HUES6 (cell line): ENCODE measurements at regions not wholly inside any gene's neighbourhood (a gene's known extent, or its start where the extent isn't known, plus 50 kb on each side); places are given as distances from the start of the nearest gene placed in this dataset.

Experiments
- H3K27ac ChIP-seq: 2 replicates; pipeline ENCODE4 v1.7.0; 2013; ENCODE audit warnings: low read depth, mild to moderate bottlenecking, low read length, inconsistent platforms
- H3K27me3 ChIP-seq: 2 replicates; pipeline ENCODE4 v1.6.1; 2013; ENCODE audit warnings: low read length; ENCODE audit not compliant: control insufficient read depth, insufficient read depth
- H3K36me3 ChIP-seq: 2 replicates; pipeline ENCODE4 v1.6.1; 2013; ENCODE audit warnings: low read length; ENCODE audit not compliant: control insufficient read depth, insufficient read depth
- H3K4me1 ChIP-seq: 2 replicates; pipeline ENCODE4 v1.6.1; 2013; ENCODE audit warnings: low read length; ENCODE audit not compliant: control insufficient read depth, insufficient read depth
- H3K4me3 ChIP-seq: 2 replicates; pipeline ENCODE4 v1.5.1; 2013; ENCODE audit warnings: low read depth, low read length
- H3K9ac ChIP-seq: one replicate; pipeline ENCODE4 v1.6.1; 2013; ENCODE audit warnings: mild to moderate bottlenecking, low read length
- H3K9me3 ChIP-seq: 2 replicates; pipeline ENCODE4 v1.6.1; 2013; ENCODE audit warnings: low read depth, low read length; ENCODE audit not compliant: control insufficient read depth, insufficient read depth

- Histone ChIP-seq H3K27ac (no peak overlapping the region), H3K27me3 (no peaks in the 10 kb centered on the region), H3K9ac (no peak overlapping the region), H3K9me3 (peaks cover 13% of the 10 kb centered on the region), H3K36me3 (no peaks in the 10 kb centered on the region), H3K4me1 (no peaks in the 10 kb centered on the region), H3K4me3 (no peak overlapping the region)
These were observed 484.6 kb downstream of the SATB2 start for GRCh38 chr2:198973181-198973580.

- H3K9ac ChIP-seq, result no peak overlapping the region
- H3K4me3 ChIP-seq, result no peak overlapping the region
- no peaks in the 10 kb centered on the region for H3K4me1 ChIP-seq
These were observed 489.2 kb downstream of the SATB2 start for GRCh38 chr2:198968545-198968944.

GRCh38 chr2:198966269-198966668 lies 491.5 kb downstream of the SATB2 start:
- Histone ChIP-seq H3K27ac (no peak overlapping the region), H3K4me1 (no peaks in the 10 kb centered on the region), H3K36me3 (no peaks in the 10 kb centered on the region), H3K4me3 (no peak overlapping the region), H3K9ac (no peak overlapping the region), H3K9me3 (no peaks in the 10 kb centered on the region), H3K27me3 (no peaks in the 10 kb centered on the region)

More at GRCh38 chr2:198968545-198968944, 489.2 kb downstream of the SATB2 start:
- no peaks in the 10 kb centered on the region for H3K9me3 ChIP-seq
- no peak overlapping the region for H3K27ac ChIP-seq
- no peaks in the 10 kb centered on the region for H3K27me3 ChIP-seq
- no peaks in the 10 kb centered on the region for H3K36me3 ChIP-seq

- no peaks in the 10 kb centered on the region for H3K9me3 ChIP-seq
- no peaks in the 10 kb centered on the region for H3K27me3 ChIP-seq
- no peak overlapping the region for H3K4me3 ChIP-seq
- no peak overlapping the region for H3K9ac ChIP-seq
- no peaks in the 10 kb centered on the region for H3K36me3 ChIP-seq
- H3K4me1 ChIP-seq, result no peaks in the 10 kb centered on the region
- no peak overlapping the region for H3K27ac ChIP-seq
These were observed 496.2 kb downstream of the SATB2 start for GRCh38 chr2:198961547-198961946.

GRCh38 chr2:198957181-198957580 lies 500.6 kb downstream of the SATB2 start:
- no peaks in the 10 kb centered on the region for H3K27me3 ChIP-seq
- H3K4me1 ChIP-seq, result no peaks in the 10 kb centered on the region
- H3K4me3 ChIP-seq, result no peak overlapping the region
- no peaks in the 10 kb centered on the region for H3K36me3 ChIP-seq
- H3K9me3 ChIP-seq, result no peaks in the 10 kb centered on the region
- no peak overlapping the region for H3K27ac ChIP-seq
- no peak overlapping the region for H3K9ac ChIP-seq

GRCh38 chr2:198953328-198953727 lies 504.4 kb downstream of the SATB2 start:
- Histone ChIP-seq H3K9ac (no peak overlapping the region), H3K27ac (no peak overlapping the region), H3K36me3 (no peaks in the 10 kb centered on the region), H3K27me3 (no peaks in the 10 kb centered on the region), H3K9me3 (no peaks in the 10 kb centered on the region), H3K4me3 (no peak overlapping the region), H3K4me1 (no peaks in the 10 kb centered on the region)

GRCh38 chr2:198950803-198951202 lies 506.9 kb downstream of the SATB2 start:
- no peak overlapping the region for H3K27ac ChIP-seq
- no peaks in the 10 kb centered on the region for H3K27me3 ChIP-seq
- no peaks in the 10 kb centered on the region for H3K4me1 ChIP-seq
- H3K9ac ChIP-seq, result no peak overlapping the region
- no peaks in the 10 kb centered on the region for H3K36me3 ChIP-seq
- no peak overlapping the region for H3K4me3 ChIP-seq
- H3K9me3 ChIP-seq, result no peaks in the 10 kb centered on the region

GRCh38 chr2:198945496-198945895 lies 512.2 kb downstream of the SATB2 start:
- no peaks in the 10 kb centered on the region for H3K27me3 ChIP-seq
- H3K4me3 ChIP-seq, result no peak overlapping the region
- no peaks in the 10 kb centered on the region for H3K4me1 ChIP-seq
- H3K9me3 ChIP-seq, result no peaks in the 10 kb centered on the region
- no peak overlapping the region for H3K27ac ChIP-seq
- H3K36me3 ChIP-seq, result no peaks in the 10 kb centered on the region
- H3K9ac ChIP-seq, result no peak overlapping the region

GRCh38 chr2:198930170-198930569 lies 527.6 kb downstream of the SATB2 start:
- Histone ChIP-seq H3K4me1 (no peaks in the 10 kb centered on the region), H3K36me3 (no peaks in the 10 kb centered on the region), H3K4me3 (no peak overlapping the region), H3K27ac (no peak overlapping the region), H3K9me3 (no peaks in the 10 kb centered on the region), H3K27me3 (no peaks in the 10 kb centered on the region), H3K9ac (no peak overlapping the region)

GRCh38 chr2:198928026-198928425 lies 529.7 kb downstream of the SATB2 start:
- Histone ChIP-seq H3K27me3 (no peaks in the 10 kb centered on the region), H3K4me1 (no peaks in the 10 kb centered on the region), H3K4me3 (no peak overlapping the region), H3K27ac (no peak overlapping the region), H3K36me3 (no peaks in the 10 kb centered on the region), H3K9me3 (no peaks in the 10 kb centered on the region), H3K9ac (no peak overlapping the region)

- H3K27me3 ChIP-seq, result no peaks in the 10 kb centered on the region
- H3K9me3 ChIP-seq, result 0 out of 2 replicates have a peak, but pooled peaks cover 5% of the 10 kb centered on the region
- H3K9ac ChIP-seq, result no peak overlapping the region
- no peaks in the 10 kb centered on the region for H3K4me1 ChIP-seq
- no peaks in the 10 kb centered on the region for H3K36me3 ChIP-seq
- no peak overlapping the region for H3K27ac ChIP-seq
- H3K4me3 ChIP-seq, result no peak overlapping the region
These were observed 539.6 kb downstream of the SATB2 start for GRCh38 chr2:198917926-198918720.
